HEK293 (cell line): ENCODE measurements at regions not wholly inside any gene's neighbourhood (a gene's known extent, or its start where the extent isn't known, plus 50 kb on each side); places are given as distances from the start of the nearest gene placed in this dataset.

Experiments used
- CTCF ChIA-PET: fragments of 350-600 bp; formaldehyde crosslinking; extraction: SDS; loops from one replicate; lab custom pipeline; 2021; ENCODE audit warnings: antibody characterized with exemption; lab: Yijun Ruan, JAX
- POLR2A ChIA-PET: fragments of 300-600 bp; formaldehyde crosslinking; extraction: SDS; loops from one replicate; lab custom pipeline; 2020; ENCODE audit warnings: antibody characterized with exemption, inconsistent platforms; lab: Yijun Ruan, JAX
- H3K27ac ChIP-seq: fragments of 200-500 bp; sonication (Bioruptor generic); 2 replicates; pipeline ENCODE4 v1.5.1; 2014; ENCODE audit warnings: low read depth, low read length, control low read depth, inconsistent platforms; ENCODE audit errors: extremely low read depth
- H3K36me3 ChIP-seq, 2 experiments: fragments of 200-500 bp in 1 of 2; sonication (Bioruptor generic) in 1 of 2; 1 replicate in 1 of 2; 2 replicates in 1 of 2; pipeline ENCODE4 v1.5.1; 2014 to 2017; ENCODE audit warnings: inconsistent platforms in 2 of 2, low read length in 2 of 2; ENCODE audit not compliant: control insufficient read depth in 2 of 2, insufficient read depth in 1 of 2
- H3K4me1 ChIP-seq: fragments of 200-500 bp; sonication (Bioruptor generic); 2 replicates; pipeline ENCODE4 v1.5.1; 2014; ENCODE audit warnings: mild to moderate bottlenecking, low read length, inconsistent platforms; ENCODE audit not compliant: control insufficient read depth, insufficient read depth
- H3K4me3 ChIP-seq: 2 replicates; pipeline ENCODE4 v1.5.1; 2011; ENCODE audit warnings: low read depth, mild to moderate bottlenecking, control low read depth, low read length, moderate library complexity
- H3K9me3 ChIP-seq: fragments of 200-500 bp; sonication (Bioruptor generic); 2 replicates; pipeline ENCODE4 v1.5.1; 2014; ENCODE audit warnings: low read depth, low read length, inconsistent platforms; ENCODE audit not compliant: control insufficient read depth, insufficient read depth
- OSR2 ChIP-seq: fragments of 450-650 bp; formaldehyde crosslinking; IDR thresholded peaks from 2 replicates; pipeline ENCODE4 v1.5.1; 2016; ENCODE audit warnings: missing biosample characterization, missing genetic modification characterization
- SP7 ChIP-seq: fragments of 450-650 bp; formaldehyde crosslinking; IDR thresholded peaks from 2 replicates; pipeline ENCODE4 v1.5.1; 2016; ENCODE audit warnings: missing biosample characterization, missing genetic modification characterization
- ZEB2 ChIP-seq: fragments of 450-650 bp; formaldehyde crosslinking; IDR thresholded peaks from 2 replicates; pipeline ENCODE4 v1.5.1; 2016; ENCODE audit warnings: missing biosample characterization, missing genetic modification characterization
- ZNF138 ChIP-seq: fragments of 450-650 bp; formaldehyde crosslinking; IDR thresholded peaks from 2 replicates; pipeline ENCODE4 v1.5.1; 2016; ENCODE audit warnings: missing biosample characterization, missing genetic modification characterization, borderline replicate concordance
- ZNF16 ChIP-seq: fragments of 450-650 bp; formaldehyde crosslinking; IDR thresholded peaks from 2 replicates; pipeline ENCODE4 v1.5.1; 2016; ENCODE audit warnings: low read depth, missing biosample characterization, missing genetic modification characterization
- ZNF169 ChIP-seq: fragments of 450-650 bp; formaldehyde crosslinking; IDR thresholded peaks from 2 replicates; pipeline ENCODE4 v1.5.1; 2016; ENCODE audit warnings: missing biosample characterization, missing genetic modification characterization
- ZNF302 ChIP-seq: fragments of 450-650 bp; formaldehyde crosslinking; IDR thresholded peaks from 2 replicates; pipeline ENCODE4 v1.5.1; 2016; ENCODE audit warnings: missing biosample characterization, missing genetic modification characterization, low read depth
- ZNF394 ChIP-seq: fragments of 450-650 bp; formaldehyde crosslinking; IDR thresholded peaks from 2 replicates; pipeline ENCODE4 v1.5.1; 2016; ENCODE audit warnings: missing biosample characterization, missing genetic modification characterization, mild to moderate bottlenecking, moderate library complexity, borderline replicate concordance
- ZNF544 ChIP-seq: fragments of 450-650 bp; formaldehyde crosslinking; IDR thresholded peaks from 2 replicates; pipeline ENCODE4 v1.5.0; 2017; ENCODE audit warnings: missing biosample characterization, missing genetic modification characterization
- ZNF558 ChIP-seq: fragments of 450-650 bp; formaldehyde crosslinking; IDR thresholded peaks from 2 replicates; pipeline ENCODE4 v1.5.1; 2016; ENCODE audit warnings: missing biosample characterization, missing genetic modification characterization
- ZNF585B ChIP-seq: fragments of 450-650 bp; formaldehyde crosslinking; IDR thresholded peaks from 2 replicates; pipeline ENCODE4 v1.5.1; 2016; ENCODE audit warnings: missing biosample characterization, missing genetic modification characterization
- ZNF660 ChIP-seq: fragments of 450-650 bp; IDR thresholded peaks from 2 replicates; pipeline ENCODE4 v1.5.1; 2018; ENCODE audit warnings: missing biosample characterization, mild to moderate bottlenecking, missing genetic modification characterization
- ZNF707 ChIP-seq: fragments of 450-650 bp; formaldehyde crosslinking; IDR thresholded peaks from 2 replicates; pipeline ENCODE4 v1.5.1; 2016; ENCODE audit warnings: missing biosample characterization, missing genetic modification characterization
- ZNF791 ChIP-seq: fragments of 450-650 bp; formaldehyde crosslinking; IDR thresholded peaks from 2 replicates; pipeline ENCODE4 v1.5.1; 2016; ENCODE audit warnings: missing biosample characterization, missing genetic modification characterization
- TF ChIP-seq, protein P1 (sequence below): fragments of 450-650 bp; IDR thresholded peaks from 2 replicates; pipeline ENCODE4 v1.5.1; 2018; ENCODE audit warnings: missing biosample characterization, missing genetic modification characterization
- TF ChIP-seq, protein P2 (sequence below): fragments of 450-650 bp; formaldehyde crosslinking; conservative IDR thresholded peaks from 2 replicates; pipeline ENCODE4 v1.5.1; 2016; ENCODE audit warnings: low read depth, missing biosample characterization, missing genetic modification characterization
- TF ChIP-seq, protein P3 (sequence below): fragments of 450-650 bp; formaldehyde crosslinking; IDR thresholded peaks from 2 replicates; pipeline ENCODE4 v1.5.1; 2017; ENCODE audit warnings: missing biosample characterization, missing genetic modification characterization
- TF ChIP-seq, protein P4 (sequence below): fragments of 450-650 bp; formaldehyde crosslinking; IDR thresholded peaks from 2 replicates; pipeline ENCODE4 v1.5.1; 2017; ENCODE audit warnings: missing biosample characterization, missing genetic modification characterization
- TF ChIP-seq, protein P5 (sequence below): fragments of 450-650 bp; formaldehyde crosslinking; IDR thresholded peaks from 2 replicates; pipeline ENCODE4 v1.5.0; 2017; ENCODE audit warnings: missing biosample characterization, missing genetic modification characterization, borderline replicate concordance
- TF ChIP-seq, protein P6 (sequence below): fragments of 450-650 bp; formaldehyde crosslinking; IDR thresholded peaks from 2 replicates; pipeline ENCODE4 v1.5.1; 2016; ENCODE audit warnings: missing biosample characterization, missing genetic modification characterization
- TF ChIP-seq, protein P7 (sequence below): fragments of 450-650 bp; formaldehyde crosslinking; IDR thresholded peaks from 2 replicates; pipeline ENCODE4; 2016; ENCODE audit warnings: missing biosample characterization, missing genetic modification characterization
- TF ChIP-seq, protein P8 (sequence below): fragments of 450-650 bp; formaldehyde crosslinking; IDR thresholded peaks from 2 replicates; pipeline ENCODE4 v1.5.1; 2016; ENCODE audit warnings: missing biosample characterization, missing genetic modification characterization

DNA sequence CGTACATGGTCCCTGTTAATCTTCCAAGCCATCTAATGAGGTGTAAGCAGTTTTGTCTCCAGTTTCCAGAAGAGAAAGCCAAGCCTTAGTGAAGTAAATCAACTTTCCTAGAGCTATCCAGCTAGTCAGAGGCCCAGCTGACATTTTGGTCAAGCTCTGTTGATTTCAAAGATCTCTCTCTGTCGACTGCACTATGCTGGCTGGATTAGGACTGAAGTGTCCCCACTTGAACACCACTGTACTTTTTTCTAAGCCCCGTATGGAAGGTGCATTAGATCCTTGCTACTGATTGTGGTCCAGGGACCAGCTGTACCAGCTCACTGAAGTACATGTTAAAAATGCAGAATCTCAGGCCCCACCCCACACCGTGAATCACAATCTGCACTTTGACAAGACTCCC, 176.5 kb upstream of the NAV2 start:
- ChIA-PET POLR2A (no interaction called here), CTCF (interaction anchor here (0.5 to 1.7 kb wide), 4 partner anchors 17 to 460 kb away, joined by 3 to 6 read pairs (median 4); no protein-coding TSS in a partner anchor)
- Histone ChIP-seq H3K4me3 (no peak overlapping the region), H3K9me3 (no peaks in the 10 kb centered on the region), H3K27ac (no peak overlapping the region), H3K36me3 (no peaks in the 10 kb centered on the region), H3K4me1 (no peaks in the 10 kb centered on the region)
- TF ChIP-seq, protein P1, sequence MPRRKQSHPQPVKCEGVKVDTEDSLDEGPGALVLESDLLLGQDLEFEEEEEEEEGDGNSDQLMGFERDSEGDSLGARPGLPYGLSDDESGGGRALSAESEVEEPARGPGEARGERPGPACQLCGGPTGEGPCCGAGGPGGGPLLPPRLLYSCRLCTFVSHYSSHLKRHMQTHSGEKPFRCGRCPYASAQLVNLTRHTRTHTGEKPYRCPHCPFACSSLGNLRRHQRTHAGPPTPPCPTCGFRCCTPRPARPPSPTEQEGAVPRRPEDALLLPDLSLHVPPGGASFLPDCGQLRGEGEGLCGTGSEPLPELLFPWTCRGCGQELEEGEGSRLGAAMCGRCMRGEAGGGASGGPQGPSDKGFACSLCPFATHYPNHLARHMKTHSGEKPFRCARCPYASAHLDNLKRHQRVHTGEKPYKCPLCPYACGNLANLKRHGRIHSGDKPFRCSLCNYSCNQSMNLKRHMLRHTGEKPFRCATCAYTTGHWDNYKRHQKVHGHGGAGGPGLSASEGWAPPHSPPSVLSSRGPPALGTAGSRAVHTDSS (tag by site-specific recombination), result no peak
- TF ChIP-seq ZNF16 (no peak), ZEB2 (tag by site-specific recombination) (no peak), ZNF707 (no peak), ZNF558 (tag by site-specific recombination) (no peak), ZNF169 (no peak), ZNF394 (no peak), ZNF660 (tag by site-specific recombination) (no peak), ZNF791 (tag by site-specific recombination) (no peak), ZNF544 (tag by site-specific recombination) (no peak), OSR2 (tag by site-specific recombination) (no peak)
- TF ChIP-seq, protein P2, sequence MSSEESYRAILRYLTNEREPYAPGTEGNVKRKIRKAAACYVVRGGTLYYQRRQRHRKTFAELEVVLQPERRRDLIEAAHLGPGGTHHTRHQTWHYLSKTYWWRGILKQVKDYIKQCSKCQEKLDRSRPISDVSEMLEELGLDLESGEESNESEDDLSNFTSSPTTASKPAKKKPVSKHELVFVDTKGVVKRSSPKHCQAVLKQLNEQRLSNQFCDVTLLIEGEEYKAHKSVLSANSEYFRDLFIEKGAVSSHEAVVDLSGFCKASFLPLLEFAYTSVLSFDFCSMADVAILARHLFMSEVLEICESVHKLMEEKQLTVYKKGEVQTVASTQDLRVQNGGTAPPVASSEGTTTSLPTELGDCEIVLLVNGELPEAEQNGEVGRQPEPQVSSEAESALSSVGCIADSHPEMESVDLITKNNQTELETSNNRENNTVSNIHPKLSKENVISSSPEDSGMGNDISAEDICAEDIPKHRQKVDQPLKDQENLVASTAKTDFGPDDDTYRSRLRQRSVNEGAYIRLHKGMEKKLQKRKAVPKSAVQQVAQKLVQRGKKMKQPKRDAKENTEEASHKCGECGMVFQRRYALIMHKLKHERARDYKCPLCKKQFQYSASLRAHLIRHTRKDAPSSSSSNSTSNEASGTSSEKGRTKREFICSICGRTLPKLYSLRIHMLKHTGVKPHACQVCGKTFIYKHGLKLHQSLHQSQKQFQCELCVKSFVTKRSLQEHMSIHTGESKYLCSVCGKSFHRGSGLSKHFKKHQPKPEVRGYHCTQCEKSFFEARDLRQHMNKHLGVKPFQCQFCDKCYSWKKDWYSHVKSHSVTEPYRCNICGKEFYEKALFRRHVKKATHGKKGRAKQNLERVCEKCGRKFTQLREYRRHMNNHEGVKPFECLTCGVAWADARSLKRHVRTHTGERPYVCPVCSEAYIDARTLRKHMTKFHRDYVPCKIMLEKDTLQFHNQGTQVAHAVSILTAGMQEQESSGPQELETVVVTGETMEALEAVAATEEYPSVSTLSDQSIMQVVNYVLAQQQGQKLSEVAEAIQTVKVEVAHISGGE (tag by site-specific recombination), result no peak
- TF ChIP-seq, protein P3, sequence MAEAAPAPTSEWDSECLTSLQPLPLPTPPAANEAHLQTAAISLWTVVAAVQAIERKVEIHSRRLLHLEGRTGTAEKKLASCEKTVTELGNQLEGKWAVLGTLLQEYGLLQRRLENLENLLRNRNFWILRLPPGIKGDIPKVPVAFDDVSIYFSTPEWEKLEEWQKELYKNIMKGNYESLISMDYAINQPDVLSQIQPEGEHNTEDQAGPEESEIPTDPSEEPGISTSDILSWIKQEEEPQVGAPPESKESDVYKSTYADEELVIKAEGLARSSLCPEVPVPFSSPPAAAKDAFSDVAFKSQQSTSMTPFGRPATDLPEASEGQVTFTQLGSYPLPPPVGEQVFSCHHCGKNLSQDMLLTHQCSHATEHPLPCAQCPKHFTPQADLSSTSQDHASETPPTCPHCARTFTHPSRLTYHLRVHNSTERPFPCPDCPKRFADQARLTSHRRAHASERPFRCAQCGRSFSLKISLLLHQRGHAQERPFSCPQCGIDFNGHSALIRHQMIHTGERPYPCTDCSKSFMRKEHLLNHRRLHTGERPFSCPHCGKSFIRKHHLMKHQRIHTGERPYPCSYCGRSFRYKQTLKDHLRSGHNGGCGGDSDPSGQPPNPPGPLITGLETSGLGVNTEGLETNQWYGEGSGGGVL (tag by site-specific recombination), result no peak
- TF ChIP-seq, protein P4, sequence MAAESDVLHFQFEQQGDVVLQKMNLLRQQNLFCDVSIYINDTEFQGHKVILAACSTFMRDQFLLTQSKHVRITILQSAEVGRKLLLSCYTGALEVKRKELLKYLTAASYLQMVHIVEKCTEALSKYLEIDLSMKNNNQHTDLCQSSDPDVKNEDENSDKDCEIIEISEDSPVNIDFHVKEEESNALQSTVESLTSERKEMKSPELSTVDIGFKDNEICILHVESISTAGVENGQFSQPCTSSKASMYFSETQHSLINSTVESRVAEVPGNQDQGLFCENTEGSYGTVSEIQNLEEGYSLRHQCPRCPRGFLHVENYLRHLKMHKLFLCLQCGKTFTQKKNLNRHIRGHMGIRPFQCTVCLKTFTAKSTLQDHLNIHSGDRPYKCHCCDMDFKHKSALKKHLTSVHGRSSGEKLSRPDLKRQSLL (tag by site-specific recombination), result no peak
- TF ChIP-seq, protein P5, sequence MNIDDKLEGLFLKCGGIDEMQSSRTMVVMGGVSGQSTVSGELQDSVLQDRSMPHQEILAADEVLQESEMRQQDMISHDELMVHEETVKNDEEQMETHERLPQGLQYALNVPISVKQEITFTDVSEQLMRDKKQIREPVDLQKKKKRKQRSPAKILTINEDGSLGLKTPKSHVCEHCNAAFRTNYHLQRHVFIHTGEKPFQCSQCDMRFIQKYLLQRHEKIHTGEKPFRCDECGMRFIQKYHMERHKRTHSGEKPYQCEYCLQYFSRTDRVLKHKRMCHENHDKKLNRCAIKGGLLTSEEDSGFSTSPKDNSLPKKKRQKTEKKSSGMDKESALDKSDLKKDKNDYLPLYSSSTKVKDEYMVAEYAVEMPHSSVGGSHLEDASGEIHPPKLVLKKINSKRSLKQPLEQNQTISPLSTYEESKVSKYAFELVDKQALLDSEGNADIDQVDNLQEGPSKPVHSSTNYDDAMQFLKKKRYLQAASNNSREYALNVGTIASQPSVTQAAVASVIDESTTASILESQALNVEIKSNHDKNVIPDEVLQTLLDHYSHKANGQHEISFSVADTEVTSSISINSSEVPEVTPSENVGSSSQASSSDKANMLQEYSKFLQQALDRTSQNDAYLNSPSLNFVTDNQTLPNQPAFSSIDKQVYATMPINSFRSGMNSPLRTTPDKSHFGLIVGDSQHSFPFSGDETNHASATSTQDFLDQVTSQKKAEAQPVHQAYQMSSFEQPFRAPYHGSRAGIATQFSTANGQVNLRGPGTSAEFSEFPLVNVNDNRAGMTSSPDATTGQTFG (tag by site-specific recombination), result no peak

DNA sequence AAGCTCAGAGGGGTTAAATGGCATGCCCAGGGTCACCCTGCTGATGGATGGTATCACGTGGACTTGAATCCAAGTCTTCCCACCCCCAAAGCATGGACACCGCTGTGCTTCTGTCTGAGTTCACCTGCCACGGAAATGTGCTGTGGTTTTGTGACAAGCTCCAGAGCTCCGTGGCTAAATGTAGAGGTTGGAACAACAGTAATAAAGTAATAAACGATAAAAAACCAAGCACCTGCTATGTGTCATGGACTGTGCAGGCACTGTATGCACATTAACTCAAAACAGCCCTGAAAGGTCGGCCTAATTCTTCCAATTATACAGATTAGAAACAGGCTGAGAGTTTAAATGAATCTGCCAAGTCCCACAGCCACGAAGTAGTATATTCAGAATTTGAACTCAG, 182.1 kb upstream of the NAV2 start:
- no peak overlapping the region for H3K4me3 ChIP-seq
- ChIA-PET POLR2A (no interaction called here), CTCF (interaction anchor here (0.7 kb wide), 1 partner anchor 220 kb away, joined by 3 read pairs; no protein-coding TSS in a partner anchor)
- H3K9me3 ChIP-seq, result no peaks in the 10 kb centered on the region
- H3K36me3 ChIP-seq, result no peaks in the 10 kb centered on the region
- no peak overlapping the region for H3K27ac ChIP-seq
- H3K4me1 ChIP-seq, result no peaks in the 10 kb centered on the region
- TF ChIP-seq, protein P6, sequence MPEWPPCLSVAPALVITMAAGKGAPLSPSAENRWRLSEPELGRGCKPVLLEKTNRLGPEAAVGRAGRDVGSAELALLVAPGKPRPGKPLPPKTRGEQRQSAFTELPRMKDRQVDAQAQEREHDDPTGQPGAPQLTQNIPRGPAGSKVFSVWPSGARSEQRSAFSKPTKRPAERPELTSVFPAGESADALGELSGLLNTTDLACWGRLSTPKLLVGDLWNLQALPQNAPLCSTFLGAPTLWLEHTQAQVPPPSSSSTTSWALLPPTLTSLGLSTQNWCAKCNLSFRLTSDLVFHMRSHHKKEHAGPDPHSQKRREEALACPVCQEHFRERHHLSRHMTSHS (tag by site-specific recombination), result no peak
- TF ChIP-seq ZNF138 (tag by site-specific recombination) (no peak), ZNF302 (tag by site-specific recombination) (no peak), SP7 (tag by site-specific recombination) (no peak), ZNF585B (no peak)
- TF ChIP-seq, protein P7, sequence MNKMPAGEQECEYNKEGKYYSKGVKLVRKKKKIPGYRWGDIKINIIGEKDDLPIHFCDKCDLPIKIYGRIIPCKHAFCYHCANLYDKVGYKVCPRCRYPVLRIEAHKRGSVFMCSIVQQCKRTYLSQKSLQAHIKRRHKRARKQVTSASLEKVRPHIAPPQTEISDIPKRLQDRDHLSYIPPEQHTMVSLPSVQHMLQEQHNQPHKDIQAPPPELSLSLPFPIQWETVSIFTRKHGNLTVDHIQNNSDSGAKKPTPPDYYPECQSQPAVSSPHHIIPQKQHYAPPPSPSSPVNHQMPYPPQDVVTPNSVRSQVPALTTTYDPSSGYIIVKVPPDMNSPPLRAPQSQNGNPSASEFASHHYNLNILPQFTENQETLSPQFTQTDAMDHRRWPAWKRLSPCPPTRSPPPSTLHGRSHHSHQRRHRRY, result no peak
- TF ChIP-seq, protein P8, sequence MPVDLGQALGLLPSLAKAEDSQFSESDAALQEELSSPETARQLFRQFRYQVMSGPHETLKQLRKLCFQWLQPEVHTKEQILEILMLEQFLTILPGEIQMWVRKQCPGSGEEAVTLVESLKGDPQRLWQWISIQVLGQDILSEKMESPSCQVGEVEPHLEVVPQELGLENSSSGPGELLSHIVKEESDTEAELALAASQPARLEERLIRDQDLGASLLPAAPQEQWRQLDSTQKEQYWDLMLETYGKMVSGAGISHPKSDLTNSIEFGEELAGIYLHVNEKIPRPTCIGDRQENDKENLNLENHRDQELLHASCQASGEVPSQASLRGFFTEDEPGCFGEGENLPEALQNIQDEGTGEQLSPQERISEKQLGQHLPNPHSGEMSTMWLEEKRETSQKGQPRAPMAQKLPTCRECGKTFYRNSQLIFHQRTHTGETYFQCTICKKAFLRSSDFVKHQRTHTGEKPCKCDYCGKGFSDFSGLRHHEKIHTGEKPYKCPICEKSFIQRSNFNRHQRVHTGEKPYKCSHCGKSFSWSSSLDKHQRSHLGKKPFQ (tag by site-specific recombination), result no peak
